Type B pancreatic cell (in vitro differentiated cells): ENCODE measurements at regions not wholly inside any gene's neighbourhood (a gene's known extent, or its start where the extent isn't known, plus 50 kb on each side); places are given as distances from the start of the nearest gene placed in this dataset.

Experiments used
- DNase-seq: peaks from one replicate; pipeline ENCODE4 v3.0.0; 2021; ENCODE audit warnings: mixed read lengths; ENCODE audit not compliant: unreplicated experiment; ENCODE audit errors: extremely low spot score
- H3K27ac Mint-ChIP-seq: 2 replicates; pipeline ENCODE4 v1.8.0; 2021; ENCODE audit warnings: mild to moderate bottlenecking, mixed read lengths
- H3K27me3 Mint-ChIP-seq: 2 replicates; pipeline ENCODE4 v1.8.0; 2021; ENCODE audit warnings: mixed read lengths
- H3K36me3 Mint-ChIP-seq: 2 replicates; pipeline ENCODE4 v1.8.0; 2021; ENCODE audit warnings: mixed read lengths
- H3K4me1 Mint-ChIP-seq: one replicate; pipeline ENCODE4 v1.8.0; 2021; ENCODE audit warnings: mixed read lengths; ENCODE audit not compliant: unreplicated experiment
- H3K4me3 Mint-ChIP-seq: 2 replicates; pipeline ENCODE4 v1.8.0; 2021; ENCODE audit warnings: mild to moderate bottlenecking, mixed read lengths
- H3K9me3 Mint-ChIP-seq: 2 replicates; pipeline ENCODE4 v1.8.0; 2021; ENCODE audit warnings: mixed read lengths
- TF ChIP-seq, protein P1 (sequence below): fragments of 200-600 bp; sonication (generic); conservative IDR thresholded peaks from 2 replicates; pipeline ENCODE4 v1.5.0; 2021; ENCODE audit warnings: antibody characterized with exemption, mild to moderate bottlenecking

DNA sequence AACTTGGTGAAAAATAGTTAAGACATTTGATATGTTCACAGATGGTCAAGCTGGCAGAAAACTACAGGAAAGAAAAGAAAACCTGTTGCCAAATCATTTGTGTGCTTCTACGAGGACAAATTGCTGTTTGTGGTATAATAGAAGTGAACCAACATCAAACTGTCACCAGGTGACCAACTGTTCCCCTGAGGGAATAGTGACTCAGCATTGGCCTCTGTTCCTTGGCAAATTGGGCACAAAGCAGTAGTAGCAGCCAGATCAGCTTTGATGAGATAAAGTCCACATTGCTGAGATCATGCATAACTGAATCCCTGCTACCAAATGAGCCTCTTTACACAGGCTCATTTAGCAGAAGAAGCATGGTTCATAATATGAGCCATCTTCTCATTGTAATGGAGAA, 103.5 kb downstream of the POSTN start:
- peaks cover 16% of the 10 kb centered on the region for H3K4me1 Mint-ChIP-seq
- no peak for DNase-seq
- TF ChIP-seq, protein P1, sequence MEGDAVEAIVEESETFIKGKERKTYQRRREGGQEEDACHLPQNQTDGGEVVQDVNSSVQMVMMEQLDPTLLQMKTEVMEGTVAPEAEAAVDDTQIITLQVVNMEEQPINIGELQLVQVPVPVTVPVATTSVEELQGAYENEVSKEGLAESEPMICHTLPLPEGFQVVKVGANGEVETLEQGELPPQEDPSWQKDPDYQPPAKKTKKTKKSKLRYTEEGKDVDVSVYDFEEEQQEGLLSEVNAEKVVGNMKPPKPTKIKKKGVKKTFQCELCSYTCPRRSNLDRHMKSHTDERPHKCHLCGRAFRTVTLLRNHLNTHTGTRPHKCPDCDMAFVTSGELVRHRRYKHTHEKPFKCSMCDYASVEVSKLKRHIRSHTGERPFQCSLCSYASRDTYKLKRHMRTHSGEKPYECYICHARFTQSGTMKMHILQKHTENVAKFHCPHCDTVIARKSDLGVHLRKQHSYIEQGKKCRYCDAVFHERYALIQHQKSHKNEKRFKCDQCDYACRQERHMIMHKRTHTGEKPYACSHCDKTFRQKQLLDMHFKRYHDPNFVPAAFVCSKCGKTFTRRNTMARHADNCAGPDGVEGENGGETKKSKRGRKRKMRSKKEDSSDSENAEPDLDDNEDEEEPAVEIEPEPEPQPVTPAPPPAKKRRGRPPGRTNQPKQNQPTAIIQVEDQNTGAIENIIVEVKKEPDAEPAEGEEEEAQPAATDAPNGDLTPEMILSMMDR, result no peak
- no peaks in the 10 kb centered on the region for H3K36me3 Mint-ChIP-seq
- H3K27ac Mint-ChIP-seq, result no peak overlapping the region
- H3K4me3 Mint-ChIP-seq, result no peak overlapping the region
- H3K9me3 Mint-ChIP-seq, result no peaks in the 10 kb centered on the region
- no peaks in the 10 kb centered on the region for H3K27me3 Mint-ChIP-seq

DNA sequence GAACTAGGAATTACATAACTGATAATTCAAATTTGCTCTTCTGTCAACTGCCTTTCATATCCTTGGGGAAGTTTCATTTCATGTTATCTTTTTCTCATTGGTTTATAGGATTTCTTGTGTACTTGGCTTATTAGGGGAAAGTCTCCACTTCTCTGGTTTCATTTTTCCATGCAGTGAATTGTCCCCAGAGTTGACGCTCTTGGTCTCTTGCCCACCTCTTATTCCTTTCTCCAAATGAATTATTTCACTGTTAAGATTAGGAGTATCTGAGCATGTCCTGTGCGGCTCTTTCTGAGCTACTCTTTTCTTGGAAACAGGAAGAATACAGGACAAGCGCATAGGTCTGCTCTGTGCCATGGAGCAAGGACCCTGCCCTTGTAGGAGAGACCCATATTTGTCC, 104.8 kb downstream of the POSTN start:
- H3K4me1 Mint-ChIP-seq, result peaks cover 25% of the 10 kb centered on the region

GRCh38 chr13:37492741-37493514, 105.6 kb downstream of the POSTN start:
- DNase-seq, result no peak
- H3K4me3 Mint-ChIP-seq, result no peak overlapping the region
- H3K27me3 Mint-ChIP-seq, result no peaks in the 10 kb centered on the region
- no peak overlapping the region for H3K27ac Mint-ChIP-seq
- peaks cover 25% of the 10 kb centered on the region for H3K4me1 Mint-ChIP-seq
- H3K36me3 Mint-ChIP-seq, result no peaks in the 10 kb centered on the region
- H3K9me3 Mint-ChIP-seq, result no peaks in the 10 kb centered on the region
- TF ChIP-seq, protein P1, result no peak

More for the DNA sequence above, 104.8 kb downstream of the POSTN start:
- no peak overlapping the region for H3K4me3 Mint-ChIP-seq
- TF ChIP-seq, protein P1, result no peak
- no peaks in the 10 kb centered on the region for H3K36me3 Mint-ChIP-seq
- H3K9me3 Mint-ChIP-seq, result no peaks in the 10 kb centered on the region
- no peak overlapping the region for H3K27ac Mint-ChIP-seq
- DNase-seq, result no peak
- H3K27me3 Mint-ChIP-seq, result no peaks in the 10 kb centered on the region

DNA sequence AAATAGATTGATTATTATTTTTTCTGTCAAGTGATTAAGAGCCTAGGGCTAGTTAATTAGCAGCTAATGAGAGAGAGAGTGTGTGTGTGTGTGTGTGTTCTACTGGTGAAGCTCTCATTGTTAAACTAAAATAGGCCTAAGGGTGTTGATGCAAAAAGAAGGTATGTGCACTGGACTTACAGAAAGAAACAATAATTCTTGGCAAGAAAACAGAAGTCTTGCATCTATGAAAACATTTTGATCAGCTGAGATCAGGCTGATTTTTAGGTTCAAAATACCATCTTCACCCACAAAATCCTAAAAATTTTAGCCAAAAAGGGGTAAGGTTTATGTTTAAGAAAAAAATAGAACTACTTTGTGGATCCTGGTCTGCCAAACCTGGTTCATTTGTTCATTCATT, 106.5 kb downstream of the POSTN start:
- Mint-ChIP-seq H3K9me3 (no peaks in the 10 kb centered on the region), H3K4me1 (peaks cover 25% of the 10 kb centered on the region), H3K27ac (no peak overlapping the region), H3K36me3 (no peaks in the 10 kb centered on the region), H3K4me3 (no peak overlapping the region), H3K27me3 (no peaks in the 10 kb centered on the region)
- DNase-seq, result no peak
- TF ChIP-seq, protein P1, result no peak

- Mint-ChIP-seq H3K36me3 (no peaks in the 10 kb centered on the region), H3K4me3 (no peak overlapping the region), H3K9me3 (no peaks in the 10 kb centered on the region), H3K27ac (no peak overlapping the region), H3K4me1 (peaks cover 28% of the 10 kb centered on the region), H3K27me3 (no peaks in the 10 kb centered on the region)
- no peak for DNase-seq
- TF ChIP-seq, protein P1, result no peak
These were observed 106.9 kb downstream of the POSTN start for GRCh38 chr13:37491661-37492060.
